Adipocyte (in vitro differentiated cells): ENCODE measurements at regions not wholly inside any gene's neighbourhood (a gene's known extent, or its start where the extent isn't known, plus 50 kb on each side); places are given as distances from the start of the nearest gene placed in this dataset.

ENCODE experiments used
- DNase-seq: peaks from one replicate; pipeline ENCODE4 v3.0.0-alpha.2; 2015; ENCODE audit warnings: low read depth
- H3K27me3 ChIP-seq: replicated peaks from 2 replicates; pipeline ENCODE4 v1.7.0; 2013; ENCODE audit warnings: mild to moderate bottlenecking, low read length, moderate library complexity; ENCODE audit not compliant: control insufficient read depth, insufficient read depth
- H3K36me3 ChIP-seq: 2 replicates; pipeline ENCODE4 v1.7.0; 2013; ENCODE audit warnings: low read length, mild to moderate bottlenecking, moderate library complexity; ENCODE audit not compliant: control insufficient read depth, insufficient read depth, severe bottlenecking
- H3K4me1 ChIP-seq: 2 replicates; pipeline ENCODE4 v1.7.0; 2013; ENCODE audit warnings: mild to moderate bottlenecking, low read length, moderate library complexity; ENCODE audit not compliant: control insufficient read depth, insufficient read depth
- H3K4me3 ChIP-seq: 2 replicates; pipeline ENCODE4 v1.7.0; 2013; ENCODE audit warnings: mild to moderate bottlenecking, low read length, moderate library complexity
- H3K9ac ChIP-seq: 2 replicates; pipeline ENCODE4 v1.7.0; 2013; ENCODE audit warnings: mild to moderate bottlenecking, low read length, moderate library complexity
- H3K9me3 ChIP-seq: 2 replicates; pipeline ENCODE4 v1.7.0; 2013; ENCODE audit warnings: mild to moderate bottlenecking, low read length, moderate library complexity; ENCODE audit not compliant: control insufficient read depth

DNA sequence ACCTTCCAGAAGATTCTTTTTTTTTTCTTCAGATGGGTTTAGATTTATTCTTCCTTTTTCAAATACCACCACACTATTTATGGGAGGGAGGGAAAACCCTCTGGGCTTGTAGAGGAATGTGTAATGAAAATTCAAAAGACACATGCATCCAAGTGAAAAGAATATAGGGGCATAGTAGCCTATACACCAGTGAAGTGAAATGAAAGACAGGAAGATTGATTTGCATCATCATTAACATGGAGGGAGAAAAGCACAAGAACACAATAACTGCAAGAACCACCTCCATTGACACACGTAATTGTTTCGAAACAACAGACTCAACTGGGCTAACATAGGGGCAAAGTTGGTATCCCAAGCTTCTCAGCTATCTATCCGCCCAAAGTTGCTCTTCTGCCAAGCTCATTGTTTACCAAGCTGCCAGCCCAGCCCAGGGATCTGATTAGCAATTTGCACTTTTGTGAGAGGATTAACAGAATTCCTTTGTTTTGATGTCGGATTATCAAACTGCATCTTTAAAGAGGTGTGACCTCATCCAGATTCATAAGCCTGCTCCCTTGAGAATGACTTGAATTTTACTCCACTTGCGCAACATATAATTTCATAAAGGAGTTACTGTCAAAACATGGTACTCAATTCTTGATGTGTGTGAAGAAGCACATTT lies 430.5 kb upstream of the SOX5 start:
- H3K4me3 ChIP-seq, result no peak overlapping the region
- H3K27me3 ChIP-seq, result no peaks in the 10 kb centered on the region
- no peak overlapping the region for H3K9ac ChIP-seq
- no peak for DNase-seq
- H3K4me1 ChIP-seq, result peaks cover 20% of the 10 kb centered on the region
- H3K9me3 ChIP-seq, result no peaks in the 10 kb centered on the region
- no peaks in the 10 kb centered on the region for H3K36me3 ChIP-seq

DNA sequence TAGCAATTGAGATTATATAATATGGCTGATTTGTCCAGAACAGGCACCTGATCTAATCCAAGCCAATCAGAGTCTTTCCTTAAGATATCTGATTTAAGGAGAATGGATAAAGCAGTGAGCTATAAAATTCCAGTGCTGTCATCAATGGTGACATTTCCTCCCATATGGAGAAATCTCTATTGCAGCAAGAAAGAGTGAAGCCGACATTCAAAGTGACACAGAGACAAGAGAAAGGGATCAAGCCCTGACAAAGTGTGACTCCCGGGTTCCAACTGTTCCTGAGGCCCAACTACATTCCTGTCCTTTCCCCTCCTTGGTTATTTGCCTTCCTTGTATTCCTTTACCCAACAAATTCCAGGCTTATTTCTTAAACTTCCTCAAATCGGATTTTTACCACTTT lies 430.0 kb upstream of the SOX5 start:
- DNase-seq, result no peak
- Histone ChIP-seq H3K27me3 (no peaks in the 10 kb centered on the region), H3K9me3 (no peaks in the 10 kb centered on the region), H3K36me3 (no peaks in the 10 kb centered on the region), H3K9ac (no peak overlapping the region), H3K4me1 (peaks cover 20% of the 10 kb centered on the region), H3K4me3 (no peak overlapping the region)

- H3K9me3 ChIP-seq, result no peaks in the 10 kb centered on the region
- H3K4me1 ChIP-seq, result peaks cover 20% of the 10 kb centered on the region
- H3K36me3 ChIP-seq, result no peaks in the 10 kb centered on the region
- DNase-seq, result no peak
- H3K4me3 ChIP-seq, result no peak overlapping the region
- no peaks in the 10 kb centered on the region for H3K27me3 ChIP-seq
- no peak overlapping the region for H3K9ac ChIP-seq
Measured at GRCh38 chr12:24378548-24379407, 429.3 kb upstream of the SOX5 start.

DNA sequence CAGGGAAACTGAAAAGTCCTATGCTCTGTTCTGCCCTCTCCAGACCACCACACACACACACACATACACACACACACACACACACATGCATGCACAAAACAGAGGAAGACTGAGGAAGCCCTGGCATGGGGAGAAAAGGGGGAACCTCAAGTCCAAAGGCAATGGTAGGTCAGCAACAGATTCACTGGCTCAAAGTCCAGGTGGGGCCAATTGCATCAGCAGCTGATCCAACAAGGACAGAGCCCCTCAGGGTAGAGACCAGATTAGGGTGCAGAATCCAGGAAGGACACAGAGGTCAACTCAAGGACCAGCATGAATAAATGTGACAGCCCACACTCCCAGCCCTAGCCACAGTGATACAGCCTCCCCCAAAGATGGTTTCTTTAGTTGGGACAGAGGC lies 425.0 kb upstream of the SOX5 start:
- no peak for DNase-seq
- no peaks in the 10 kb centered on the region for H3K9me3 ChIP-seq
- no peaks in the 10 kb centered on the region for H3K36me3 ChIP-seq
- peaks cover 8% of the 10 kb centered on the region for H3K4me1 ChIP-seq
- H3K27me3 ChIP-seq, result no peaks in the 10 kb centered on the region
- H3K9ac ChIP-seq, result no peak overlapping the region
- no peak overlapping the region for H3K4me3 ChIP-seq

GRCh38 chr12:24373004-24373403 lies 423.5 kb upstream of the SOX5 start:
- Histone ChIP-seq H3K9me3 (no peaks in the 10 kb centered on the region), H3K36me3 (no peaks in the 10 kb centered on the region), H3K9ac (no peak overlapping the region), H3K27me3 (no peaks in the 10 kb centered on the region), H3K4me1 (no peaks in the 10 kb centered on the region), H3K4me3 (no peak overlapping the region)
- no peak for DNase-seq

GRCh38 chr12:24366514-24366913 lies 417.0 kb upstream of the SOX5 start:
- H3K36me3 ChIP-seq, result no peaks in the 10 kb centered on the region

GRCh38 chr12:24364921-24365320 lies 415.5 kb upstream of the SOX5 start:
- Histone ChIP-seq H3K9me3 (no peaks in the 10 kb centered on the region), H3K4me3 (no peak overlapping the region), H3K4me1 (peaks cover 24% of the 10 kb centered on the region), H3K27me3 (no peaks in the 10 kb centered on the region), H3K36me3 (no peaks in the 10 kb centered on the region), H3K9ac (no peak overlapping the region)
- DNase-seq, result no peak

More at GRCh38 chr12:24366514-24366913, 417.0 kb upstream of the SOX5 start:
- Histone ChIP-seq H3K9me3 (no peaks in the 10 kb centered on the region), H3K9ac (no peak overlapping the region), H3K27me3 (no peaks in the 10 kb centered on the region), H3K4me1 (peaks cover 10% of the 10 kb centered on the region), H3K4me3 (no peak overlapping the region)
- DNase-seq, result no peak

DNA sequence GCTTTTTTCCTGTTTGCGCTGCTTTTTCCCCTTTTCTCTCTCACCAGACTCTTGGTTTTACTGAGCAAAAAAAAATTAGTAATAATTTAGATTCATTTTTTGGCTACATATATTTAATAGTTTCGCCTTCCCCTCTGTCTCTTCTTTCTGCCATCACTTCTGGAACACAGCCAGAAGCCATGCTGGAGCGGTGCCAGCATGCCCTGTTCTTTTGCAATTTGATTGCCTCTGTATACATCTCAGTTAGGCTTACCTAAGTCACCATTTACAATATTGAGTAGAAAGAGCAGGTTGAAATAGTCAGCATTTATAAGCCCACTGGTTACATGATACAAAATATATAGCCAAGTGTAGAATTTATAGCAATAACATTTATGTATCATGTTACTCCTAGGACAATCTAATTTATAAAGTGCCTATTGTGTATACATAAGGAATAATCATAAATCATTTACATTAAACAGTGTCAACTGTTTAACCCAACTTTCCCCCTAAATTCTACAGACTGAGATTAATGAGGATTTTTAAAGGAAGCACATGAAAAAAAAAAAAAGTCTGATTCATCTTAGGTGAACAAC lies 413.8 kb upstream of the SOX5 start:
- H3K4me1 ChIP-seq, result peaks cover 38% of the 10 kb centered on the region
- H3K9me3 ChIP-seq, result no peaks in the 10 kb centered on the region
- no peak for DNase-seq
- H3K4me3 ChIP-seq, result no peak overlapping the region
- H3K9ac ChIP-seq, result no peak overlapping the region
- no peaks in the 10 kb centered on the region for H3K36me3 ChIP-seq
- H3K27me3 ChIP-seq, result no peaks in the 10 kb centered on the region

- H3K9me3 ChIP-seq, result no peaks in the 10 kb centered on the region
- H3K4me1 ChIP-seq, result peaks cover 38% of the 10 kb centered on the region
- H3K4me3 ChIP-seq, result no peak overlapping the region
- DNase-seq, result no peak
- H3K27me3 ChIP-seq, result no peaks in the 10 kb centered on the region
- no peaks in the 10 kb centered on the region for H3K36me3 ChIP-seq
- no peak overlapping the region for H3K9ac ChIP-seq
Measured at GRCh38 chr12:24361877-24362580, 412.6 kb upstream of the SOX5 start.

DNA sequence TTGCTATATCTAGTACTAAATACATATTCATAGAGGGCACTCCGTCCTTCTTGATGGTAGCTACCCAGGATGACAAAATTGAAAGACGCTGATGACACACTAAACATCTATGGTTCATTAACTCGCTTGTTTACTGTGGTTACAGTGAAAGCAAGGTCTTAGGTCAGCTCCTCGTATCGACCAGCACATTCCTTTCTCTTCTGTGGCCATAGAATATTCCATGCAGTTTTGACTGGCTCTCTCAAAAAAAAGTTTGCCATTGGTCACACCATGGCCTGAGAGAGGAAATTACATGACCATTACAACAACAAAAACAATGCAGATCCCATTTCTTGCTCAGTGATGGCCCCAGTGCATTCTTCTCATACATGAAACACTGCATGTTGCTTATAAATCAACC lies 411.4 kb upstream of the SOX5 start:
- Histone ChIP-seq H3K27me3 (no peaks in the 10 kb centered on the region), H3K9ac (peak overlapping the region; percentile 83), H3K9me3 (no peaks in the 10 kb centered on the region), H3K4me1 (peaks cover 38% of the 10 kb centered on the region), H3K4me3 (no peak overlapping the region), H3K36me3 (no peaks in the 10 kb centered on the region)
- DNase-seq, result peak; percentile 3

- no peak for DNase-seq
- Histone ChIP-seq H3K4me3 (peak overlapping the region; percentile 68), H3K36me3 (no peaks in the 10 kb centered on the region), H3K9me3 (no peaks in the 10 kb centered on the region), H3K9ac (peak overlapping the region; percentile 83), H3K4me1 (peaks cover 38% of the 10 kb centered on the region), H3K27me3 (no peaks in the 10 kb centered on the region)
Measured at GRCh38 chr12:24360461-24360860, 411.0 kb upstream of the SOX5 start.
